HG02938 (cell line): ENCODE measurements at regions not wholly inside any gene's neighbourhood (a gene's known extent, or its start where the extent isn't known, plus 50 kb on each side); places are given as distances from the start of the nearest gene placed in this dataset.
A peak's percentile ranks its signal among the peaks of the same experiment; 100 is the strongest.
"Not testable (repeated sequence)": the region's sequence is repeated elsewhere in the genome, so short reads cannot be mapped to it uniquely, and the experiment has no call there.

Experiments
- ATAC-seq: cut with Tn5 transposase; IDR thresholded peaks from one replicate; pipeline ENCODE4 v1.9.1; 2021; ENCODE audit warnings: mild to moderate bottlenecking, moderate library complexity; ENCODE audit not compliant: unreplicated experiment

GRCh38 chr7:113610572-113610971 lies 308.2 kb downstream of the PPP1R3A start:
- no peak for ATAC-seq

- no peak for ATAC-seq
Observed at GRCh38 chr7:113608782-113609181, 310.0 kb downstream of the PPP1R3A start.

- ATAC-seq = no peak
Observed at GRCh38 chr7:113606325-113606724, 312.5 kb downstream of the PPP1R3A start.

GRCh38 chr7:113600428-113600827 lies 318.4 kb downstream of the PPP1R3A start:
- not testable (repeated sequence) for ATAC-seq

DNA sequence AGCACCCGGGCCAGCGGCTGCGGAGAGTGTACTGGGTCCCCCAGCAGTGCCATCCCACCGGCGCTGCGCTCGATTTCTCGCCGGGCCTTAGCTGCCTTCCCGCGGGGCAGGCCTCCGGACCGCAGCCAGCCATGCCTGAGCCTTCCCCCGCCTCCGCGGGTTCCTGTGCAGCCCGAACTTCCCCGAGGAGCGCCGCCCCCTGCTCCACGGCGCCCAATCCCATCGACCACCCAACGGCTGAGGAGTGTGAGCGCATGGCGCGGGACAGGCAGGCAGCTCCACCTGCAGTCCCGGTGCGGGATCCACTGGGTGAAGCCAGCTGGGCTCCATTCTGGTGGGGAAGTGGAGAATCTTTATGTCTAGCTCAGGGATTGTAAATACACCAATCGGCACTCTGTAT lies 325.4 kb downstream of the PPP1R3A start:
- ATAC-seq = not testable (repeated sequence)

DNA sequence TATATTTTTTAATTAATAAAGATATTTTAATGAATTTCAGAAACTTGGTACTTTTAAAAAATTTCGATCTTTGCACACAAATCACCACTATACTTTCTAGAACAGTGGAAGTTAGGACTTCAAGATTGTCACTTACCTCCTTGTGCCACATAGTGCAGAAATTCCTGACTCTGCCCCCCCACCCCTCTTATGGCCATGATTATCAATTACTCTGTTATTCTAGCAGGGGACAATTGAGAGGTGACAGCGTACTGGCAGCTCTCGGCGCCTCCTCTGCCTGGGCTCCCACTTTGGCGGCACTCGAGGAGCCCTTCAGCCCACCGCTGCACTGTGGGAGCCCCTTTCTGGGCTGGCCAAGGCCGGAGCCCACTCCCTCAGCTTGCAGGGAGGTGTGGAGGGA lies 325.9 kb downstream of the PPP1R3A start:
- not testable (repeated sequence) for ATAC-seq

DNA sequence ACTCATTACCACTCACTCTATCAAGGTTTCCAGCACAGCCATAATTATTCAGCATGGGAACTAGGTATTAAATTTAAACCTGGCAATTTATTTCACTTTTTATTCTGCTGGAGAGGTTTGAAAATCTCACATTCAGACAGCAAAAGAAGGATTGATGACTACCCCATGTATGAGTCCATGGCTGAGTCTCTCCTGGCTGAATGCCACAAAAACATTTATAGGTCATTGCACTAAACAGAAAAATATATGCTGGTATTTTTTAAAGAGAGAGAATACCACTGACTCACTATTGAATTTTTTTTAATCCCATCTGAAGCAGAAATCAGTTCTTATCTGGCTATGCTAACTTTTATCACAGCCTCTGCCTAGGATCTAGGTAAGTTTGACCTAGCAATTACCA lies 336.3 kb downstream of the PPP1R3A start:
- no peak for ATAC-seq

GRCh38 chr7:113563257-113563656 lies 355.6 kb downstream of the PPP1R3A start:
- ATAC-seq = not testable (repeated sequence)

DNA sequence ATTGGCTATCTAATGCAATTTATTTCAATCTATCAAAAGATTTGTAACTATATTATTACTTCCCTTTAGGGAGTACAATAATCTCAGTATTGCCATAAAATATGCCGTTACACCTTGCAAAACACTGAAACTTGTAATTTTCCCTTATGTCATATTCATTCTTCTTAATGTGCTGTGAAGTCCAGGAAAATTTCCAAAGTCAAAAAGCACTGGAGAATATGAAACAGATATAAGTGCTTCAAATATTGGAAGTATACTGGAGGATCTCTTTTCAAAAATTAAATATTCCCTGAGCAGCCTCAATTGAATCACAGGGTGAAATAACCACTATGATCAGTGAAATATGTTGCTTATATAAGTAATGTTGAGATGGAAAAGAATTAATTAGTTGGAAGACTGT lies 356.0 kb downstream of the PPP1R3A start:
- no peak for ATAC-seq

DNA sequence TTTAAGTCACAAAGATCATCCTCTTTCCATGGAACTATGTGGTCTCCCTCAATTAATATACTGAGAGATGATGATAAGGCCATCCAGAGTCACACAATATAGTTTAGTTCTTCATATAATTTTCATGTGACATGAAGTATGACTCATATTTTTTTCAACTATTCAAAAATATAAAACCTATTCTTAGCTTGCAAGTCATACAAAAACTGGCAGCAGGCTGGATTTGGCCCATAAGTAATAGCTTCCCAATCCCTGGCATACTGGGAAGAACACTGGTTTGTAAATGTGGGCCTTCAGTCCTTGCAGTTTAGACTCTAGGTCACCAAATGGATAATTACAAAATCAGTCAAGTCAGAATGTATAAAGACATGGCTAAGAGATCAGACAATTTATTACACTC lies 356.6 kb downstream of the PPP1R3A start:
- ATAC-seq = no peak

GRCh38 chr7:113561446-113561845 lies 357.4 kb downstream of the PPP1R3A start:
- ATAC-seq = no peak

DNA sequence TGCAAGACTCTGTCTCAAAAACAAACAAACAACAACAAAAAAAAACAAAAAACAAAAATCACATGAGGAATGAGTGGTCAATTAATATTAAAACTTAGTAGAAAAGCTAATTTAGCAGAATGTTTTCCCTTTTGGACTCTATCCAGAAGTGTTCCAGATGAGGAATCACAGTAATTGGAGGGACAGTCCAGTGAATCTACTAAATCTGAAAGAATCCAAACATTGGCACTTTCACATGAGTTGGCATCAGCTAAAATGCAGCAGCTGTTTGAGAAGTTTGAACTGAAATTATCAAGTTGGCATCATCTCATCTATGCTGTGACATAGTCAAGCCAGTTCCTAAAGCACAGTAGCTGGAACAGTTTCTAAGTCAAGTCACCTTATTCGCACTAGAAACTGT lies 367.8 kb downstream of the PPP1R3A start:
- ATAC-seq = no peak

DNA sequence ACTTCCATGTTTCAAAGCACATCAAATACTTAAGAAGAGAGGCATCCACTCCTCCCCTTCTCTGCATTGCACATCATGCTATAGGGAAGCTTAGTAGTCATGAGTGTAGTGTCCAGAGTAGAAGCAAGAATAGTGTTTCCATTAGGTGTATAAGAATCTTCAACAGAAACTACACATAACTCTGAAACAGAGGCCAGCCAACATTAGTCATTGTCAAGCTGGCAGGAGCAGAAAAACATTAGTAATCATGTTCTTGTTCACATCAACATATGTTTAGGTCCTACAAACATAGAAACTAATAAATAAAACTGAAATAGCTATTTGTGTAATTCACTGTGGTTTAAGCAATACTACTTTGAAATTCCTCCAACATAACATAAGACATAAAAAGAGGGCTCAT lies 370.2 kb downstream of the PPP1R3A start:
- ATAC-seq = peak; percentile 53

- peak; percentile 77 for ATAC-seq
Observed at GRCh38 chr7:113548137-113548536, 370.7 kb downstream of the PPP1R3A start.

- no peak for ATAC-seq
Observed at GRCh38 chr7:113521468-113521867, 397.3 kb downstream of the PPP1R3A start.

- ATAC-seq = no peak
Observed at GRCh38 chr7:113519472-113519871, 399.3 kb downstream of the PPP1R3A start.

- ATAC-seq = no peak
Observed at GRCh38 chr7:113504691-113505090, 386.3 kb upstream of the SMIM30 start.

DNA sequence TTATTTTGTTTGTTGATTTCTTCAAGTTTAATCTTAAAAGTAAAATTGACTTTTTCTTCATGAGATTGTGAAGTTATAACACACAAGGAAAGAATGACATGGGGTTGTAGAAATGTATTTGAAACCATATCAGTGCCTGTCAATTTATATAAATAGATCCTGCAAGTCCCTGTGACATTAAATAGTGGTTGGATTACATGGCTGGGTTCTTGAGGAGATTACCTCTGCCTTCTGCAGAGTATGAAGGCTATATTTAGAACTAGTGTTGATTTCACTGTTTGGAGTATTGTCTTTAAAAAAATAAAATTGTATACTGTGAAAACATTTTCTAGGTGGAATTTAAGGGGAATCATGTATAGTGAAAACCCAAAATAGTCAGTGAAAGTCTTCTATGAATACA lies 385.8 kb upstream of the SMIM30 start:
- ATAC-seq = no peak

- not testable (repeated sequence) for ATAC-seq
Observed at GRCh38 chr7:113496586-113496985, 378.2 kb upstream of the SMIM30 start.

DNA sequence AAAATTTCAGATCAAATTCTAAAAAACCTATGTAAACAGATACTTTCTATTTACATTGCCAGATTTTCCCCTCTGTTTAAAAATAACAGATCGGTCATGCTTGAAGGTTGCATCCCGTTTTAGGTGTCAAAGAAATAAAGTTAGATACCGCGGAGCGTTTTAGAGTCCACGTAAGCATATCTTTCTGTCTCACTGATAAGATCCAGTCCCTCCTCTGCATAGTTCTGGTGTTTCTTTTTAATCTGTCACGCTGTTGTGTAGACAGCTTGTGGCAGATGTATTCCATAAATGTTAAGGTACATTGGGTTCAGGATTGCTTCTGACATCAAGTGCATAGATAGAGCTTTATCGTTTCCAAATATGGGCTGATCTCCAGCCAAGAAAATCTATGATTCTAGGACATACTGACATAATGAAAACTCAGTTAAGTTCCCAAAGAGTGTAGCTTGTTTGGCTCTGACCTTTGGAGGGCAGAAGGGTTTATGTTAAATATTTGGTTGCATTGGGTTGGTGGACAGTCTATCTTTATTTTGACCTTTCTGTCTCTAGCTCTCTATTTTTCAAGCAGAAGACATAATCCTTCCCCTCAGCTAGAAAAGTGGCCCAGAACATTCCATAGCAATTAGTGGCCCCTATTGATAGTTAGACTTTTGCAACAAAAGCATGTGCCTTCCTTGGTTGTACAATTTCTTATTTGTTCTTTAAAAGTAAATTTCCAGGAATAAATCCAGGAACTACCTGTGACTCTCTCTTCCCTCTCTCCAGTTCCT lies 376.6 kb upstream of the SMIM30 start:
- not testable (repeated sequence) for ATAC-seq

DNA sequence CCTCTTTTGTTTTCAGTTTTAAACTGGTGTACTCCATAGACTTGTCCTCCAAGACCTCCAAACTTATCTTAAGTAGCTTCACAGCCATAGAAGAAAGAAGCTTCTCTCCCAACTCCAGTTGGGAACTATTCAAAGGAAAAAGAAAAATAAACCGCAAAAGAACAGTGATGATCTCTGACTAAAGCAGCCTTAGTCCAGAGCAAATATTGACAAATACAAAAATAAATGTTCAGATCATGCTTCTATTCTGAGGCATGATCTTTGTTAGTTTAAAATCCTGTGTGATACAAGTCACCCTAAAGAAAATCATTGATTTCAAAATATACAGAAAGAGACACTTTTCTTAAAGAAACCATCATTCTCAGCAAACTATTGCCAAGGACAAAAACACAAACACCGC lies 373.0 kb upstream of the SMIM30 start:
- no peak for ATAC-seq

DNA sequence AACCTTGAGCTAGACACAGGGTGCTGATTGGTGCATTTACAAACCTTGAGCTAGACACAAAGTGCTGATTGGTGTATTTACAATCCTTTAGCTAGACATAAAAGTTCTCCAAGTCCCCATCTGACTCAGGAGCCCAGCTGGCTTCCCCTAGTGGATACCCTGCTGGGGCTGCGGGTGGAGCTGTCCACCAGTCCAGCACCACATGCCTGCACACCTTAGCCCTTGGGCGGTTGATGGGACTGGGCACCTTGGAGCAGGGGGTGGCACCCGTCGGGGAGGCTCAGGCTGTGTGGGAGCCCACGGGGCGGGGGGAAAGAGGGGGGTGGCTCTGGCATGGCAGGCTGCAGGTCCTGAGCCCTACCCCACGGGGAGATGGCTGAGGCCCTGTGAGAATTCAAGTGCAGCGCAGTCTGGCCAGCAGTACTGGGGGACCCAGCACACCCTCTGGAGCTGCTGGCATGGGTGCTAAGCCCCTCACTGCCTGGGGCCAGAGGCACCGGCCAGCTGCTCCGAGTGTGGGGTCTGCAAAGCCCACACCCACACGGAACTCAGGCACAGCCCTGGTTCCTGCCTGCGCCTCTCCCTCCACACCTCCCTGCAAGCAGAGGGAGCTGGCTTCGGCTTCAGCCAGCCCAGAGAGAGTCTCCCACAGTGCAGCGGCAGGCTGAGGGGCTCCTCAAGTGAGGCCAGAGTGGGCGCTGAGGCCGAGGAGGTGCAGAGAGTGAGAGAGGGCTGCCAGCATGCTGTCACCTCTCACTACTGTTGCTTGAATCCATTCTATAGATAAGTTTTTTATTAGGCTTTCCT lies 369.8 kb upstream of the SMIM30 start:
- ATAC-seq = no peak
